ENCODE measurements at regions not wholly inside any gene's neighbourhood (a gene's known extent, or its start where the extent isn't known, plus 50 kb on each side); places are given as distances from the start of the nearest gene placed in this dataset.

- TF ChIP-seq FOXM1 (IDR thresholded peaks at IDR 0.05; ENCODE audit: borderline replicate concordance) (no peak), SP1 (IDR thresholded peaks at IDR 0.05) (no peak), ELF4 (IDR thresholded peaks at IDR 0.05) (no peak), HDGF (IDR thresholded peaks at IDR 0.05; ENCODE audit: borderline replicate concordance) (no peak), NFRKB (IDR thresholded peaks at IDR 0.05) (no peak), ARNT (IDR thresholded peaks at IDR 0.05) (no peak), ZNF384 (IDR thresholded peaks at IDR 0.05) (no peak), CTBP1 (IDR thresholded peaks at IDR 0.05; ENCODE audit: borderline replicate concordance) (no peak), BHLHE40 (IDR thresholded peaks at IDR 0.05; ENCODE audit: borderline replicate concordance) (no peak), SUZ12 (IDR thresholded peaks at IDR 0.05) (no peak)
Measured at GRCh38 chr12:61987173-61987572, 273.0 kb upstream of the USP15 start.

Measured in HEK293T (cell line).